H1 (cell line): ENCODE measurements at regions not wholly inside any gene's neighbourhood (a gene's known extent, or its start where the extent isn't known, plus 50 kb on each side); places are given as distances from the start of the nearest gene placed in this dataset.

ENCODE experiments used
- CTCF ChIA-PET: fragments of 300-600 bp; sonication (Branson Sonifier 250); formaldehyde crosslinking; loops from one replicate; lab custom pipeline; 2021; ENCODE audit not compliant: partially characterized antibody; lab: Charles Lee
- POLR2A ChIA-PET: fragments of 300-600 bp; sonication (Branson Sonifier 250); formaldehyde crosslinking; loops from one replicate; lab custom pipeline; 2021; ENCODE audit warnings: inconsistent platforms; ENCODE audit not compliant: partially characterized antibody; lab: Charles Lee
- DNase-seq, 2 experiments: peaks; one replicate each; pipeline versions ENCODE4 v3.0.0 to v3.0.0-alpha.2; 2010 to 2022; ENCODE audit warnings: low spot score in 2 of 2, low read depth in 1 of 2, mixed read lengths in 1 of 2
- FAIRE-seq: peaks from 2 replicates; lab custom pipeline; 2011; peaks lifted over from hg19 to GRCh38; lab: Jason Lieb, UNC
- H2AFZ ChIP-seq: 2 replicates; pipeline ENCODE4 v1.8.1; 2012; ENCODE audit warnings: low read length, inconsistent platforms
- H2AK5ac ChIP-seq: 2 replicates; pipeline ENCODE4 v1.6.1; 2013; ENCODE audit warnings: low read depth, low read length
- H2BK120ac ChIP-seq: replicated peaks from 2 replicates; pipeline ENCODE3; 2013; ENCODE audit warnings: low read depth, low read length, inconsistent platforms
- H2BK12ac ChIP-seq: 2 replicates; pipeline ENCODE4 v1.6.1; 2013; ENCODE audit warnings: low read depth, low read length
- H2BK15ac ChIP-seq: 2 replicates; pipeline ENCODE4 v1.6.1; 2013; ENCODE audit warnings: low read length
- H2BK20ac ChIP-seq: 2 replicates; pipeline ENCODE4 v1.6.1; 2013; ENCODE audit warnings: low read length
- H2BK5ac ChIP-seq: 2 replicates; pipeline ENCODE4 v1.6.1; 2013; ENCODE audit warnings: low read depth, low read length
- H3K14ac ChIP-seq: 2 replicates; pipeline ENCODE4 v1.6.1; 2013; ENCODE audit warnings: inconsistent platforms; ENCODE audit not compliant: insufficient read length
- H3K18ac ChIP-seq: 2 replicates; pipeline ENCODE4 v1.6.1; 2013; ENCODE audit warnings: low read length; ENCODE audit errors: extremely low read depth
- H3K23ac ChIP-seq: 2 replicates; pipeline ENCODE4 v1.6.1; 2013; ENCODE audit warnings: inconsistent platforms; ENCODE audit not compliant: insufficient read length
- H3K23me2 ChIP-seq: 2 replicates; pipeline ENCODE4 v1.6.1; 2013; ENCODE audit warnings: low read depth, low read length
- H3K27ac ChIP-seq: 2 replicates; pipeline ENCODE4 v1.6.1; 2011; ENCODE audit warnings: low read depth, low read length, inconsistent platforms
- H3K27me3 ChIP-seq, 4 experiments: replicated peaks in 1 of 4; 1 replicate in 1 of 4; 2 replicates in 3 of 4; pipeline versions ENCODE4 v1.6.1 to v1.8.1; 2011 to 2013; ENCODE audit warnings: low read length in 3 of 4, mild to moderate bottlenecking in 3 of 4, inconsistent platforms in 2 of 4, mixed read lengths in 2 of 4, moderate library complexity in 1 of 4; ENCODE audit not compliant: control insufficient read depth in 3 of 4, insufficient read depth in 3 of 4; ENCODE audit errors: extremely low read depth in 1 of 4
- H3K36me3 ChIP-seq, 4 experiments: 2 replicates each; pipeline versions ENCODE4 v1.6.1 to v1.8.1; 2011 to 2013; ENCODE audit warnings: mild to moderate bottlenecking in 4 of 4, low read length in 3 of 4, moderate library complexity in 2 of 4, control low read depth in 1 of 4, inconsistent platforms in 1 of 4; ENCODE audit not compliant: insufficient read depth in 4 of 4, control insufficient read depth in 2 of 4
- H3K4ac ChIP-seq: replicated peaks from 2 replicates; pipeline ENCODE3; 2013; ENCODE audit warnings: low read length, low read depth, mixed read lengths, inconsistent platforms; ENCODE audit not compliant: insufficient read length
- H3K4me1 ChIP-seq, 4 experiments: replicated peaks in 1 of 4; 1 replicate in 1 of 4; 2 replicates in 3 of 4; pipeline versions ENCODE4 v1.6.1 to v1.8.1; 2011 to 2013; ENCODE audit warnings: low read length in 3 of 4, inconsistent platforms in 2 of 4, mixed read lengths in 1 of 4; ENCODE audit not compliant: insufficient read depth in 4 of 4, control insufficient read depth in 3 of 4
- H3K4me2 ChIP-seq, 2 experiments: 2 replicates each; pipeline versions ENCODE4 v1.6.1 to v1.8.1; 2011 to 2013; ENCODE audit warnings: low read depth in 2 of 2, low read length in 2 of 2, control low read depth in 1 of 2, inconsistent platforms in 1 of 2, mild to moderate bottlenecking in 1 of 2; ENCODE audit not compliant: insufficient read depth in 1 of 2
- H3K4me3 ChIP-seq, 4 experiments: fragments of 200-600, 300-600 bp in 1 of 4; sonication (generic), shearing (Covaris generic), sonication (Bioruptor Twin) in 1 of 4; 2 replicates each; pipeline versions ENCODE4 v1.5.1 to v1.8.1; 2011 to 2016; ENCODE audit warnings: low read length in 4 of 4, low read depth in 3 of 4, control low read depth in 2 of 4, inconsistent platforms in 2 of 4, mild to moderate bottlenecking in 2 of 4, mixed read lengths in 1 of 4, moderate library complexity in 1 of 4; ENCODE audit not compliant: insufficient read depth in 2 of 4; ENCODE audit errors: extremely low read depth in 1 of 4
- H3K56ac ChIP-seq: replicated peaks from 2 replicates; pipeline ENCODE3; 2013; ENCODE audit warnings: low read depth, mild to moderate bottlenecking, mixed read lengths, low read length, inconsistent platforms; ENCODE audit not compliant: insufficient read length
- H3K79me1 ChIP-seq: 2 replicates; pipeline ENCODE4 v1.6.1; 2013; ENCODE audit warnings: low read depth, low read length, control low read depth
- H3K79me2 ChIP-seq, 2 experiments: 2 replicates each; pipeline versions ENCODE4 v1.6.1 to v1.8.1; 2012 to 2013; ENCODE audit warnings: low read length in 2 of 2, mild to moderate bottlenecking in 2 of 2, inconsistent platforms in 1 of 2; ENCODE audit not compliant: insufficient read depth in 2 of 2, control insufficient read depth in 1 of 2
- H3K9ac ChIP-seq, 4 experiments: replicated peaks in 1 of 4; 1 replicate in 1 of 4; 2 replicates in 3 of 4; pipeline versions ENCODE4 v1.6.1 to v1.8.1; 2011 to 2013; ENCODE audit warnings: low read depth in 3 of 4, low read length in 3 of 4, control low read depth in 2 of 4, mild to moderate bottlenecking in 2 of 4, moderate library complexity in 2 of 4, inconsistent platforms in 1 of 4; ENCODE audit errors: extremely low read depth in 1 of 4
- H3K9me3 ChIP-seq, 2 experiments: 2 replicates each; pipeline versions ENCODE4 v1.6.1 to v1.8.1; 2012 to 2013; ENCODE audit warnings: mild to moderate bottlenecking in 2 of 2, moderate library complexity in 2 of 2, control low read depth in 1 of 2, inconsistent platforms in 1 of 2, low read depth in 1 of 2, low read length in 1 of 2, mixed read lengths in 1 of 2; ENCODE audit not compliant: insufficient read depth in 2 of 2
- H4K20me1 ChIP-seq, 2 experiments: replicated peaks in 1 of 2; 2 replicates each; pipeline versions ENCODE3 to v1.8.1; 2011 to 2013; ENCODE audit warnings: inconsistent platforms in 2 of 2, low read length in 2 of 2, mild to moderate bottlenecking in 1 of 2; ENCODE audit not compliant: insufficient read depth in 2 of 2, control insufficient read depth in 1 of 2
- H4K5ac ChIP-seq: 2 replicates; pipeline ENCODE4 v1.6.1; 2013; ENCODE audit warnings: low read length, low read depth, mixed read lengths, inconsistent platforms; ENCODE audit not compliant: insufficient read length
- H4K8ac ChIP-seq: 2 replicates; pipeline ENCODE4 v1.8.0; 2013; ENCODE audit warnings: mild to moderate bottlenecking, moderate library complexity, low read length, inconsistent platforms; ENCODE audit not compliant: insufficient read depth; ENCODE audit errors: extremely low read depth
- H4K91ac ChIP-seq: replicated peaks from 2 replicates; pipeline ENCODE3; 2013; ENCODE audit warnings: low read length, mixed read lengths, inconsistent platforms; ENCODE audit not compliant: insufficient read length
- CBX8 ChIP-seq: fragments of 300-800, 300-1000 bp; sonication (generic); IDR thresholded peaks from 2 replicates; pipeline ENCODE4 v1.7.1; 2016; ENCODE audit warnings: low read depth, low read length, borderline replicate concordance
- CHD2 ChIP-seq: IDR thresholded peaks from 2 replicates; pipeline ENCODE4 v1.6.1; 2012; ENCODE audit warnings: low read length, improper control_type of control experiment
- GTF2F1 ChIP-seq: IDR thresholded peaks from 2 replicates; pipeline ENCODE4 v1.6.1; 2012; ENCODE audit warnings: low read depth, low read length, improper control_type of control experiment, borderline replicate concordance
- HDAC6 ChIP-seq: IDR thresholded peaks from one replicate; pipeline ENCODE4 v1.7.1; 2012; ENCODE audit warnings: low read depth, mild to moderate bottlenecking, inconsistent platforms, low read length, moderate library complexity
- KDM4A ChIP-seq: IDR thresholded peaks from one replicate; pipeline ENCODE4 v1.7.1; 2012; ENCODE audit warnings: low read depth, mild to moderate bottlenecking, moderate library complexity, low read length, inconsistent platforms; ENCODE audit not compliant: severe bottlenecking
- POLR2AphosphoS5 ChIP-seq: IDR thresholded peaks from 2 replicates; pipeline ENCODE4 v1.6.1; 2011; ENCODE audit warnings: low read depth, low read length
- RAD21 ChIP-seq, 2 experiments: IDR thresholded peaks in 1 of 2; conservative IDR thresholded peaks in 1 of 2; 2 replicates each; pipeline ENCODE4 v1.6.1; 2011; ENCODE audit warnings: low read depth in 2 of 2, low read length in 2 of 2, improper control_type of control experiment in 1 of 2, inconsistent platforms in 1 of 2, mild to moderate bottlenecking in 1 of 2, moderate library complexity in 1 of 2
- RNF2 ChIP-seq: fragments of 200-900, 300-1000 bp; sonication (generic); IDR thresholded peaks from 2 replicates; pipeline ENCODE4 v1.7.1; 2016; ENCODE audit warnings: borderline replicate concordance, low read depth, mild to moderate bottlenecking, antibody characterized with exemption, low read length; ENCODE audit not compliant: poor library complexity, severe bottlenecking; ENCODE audit errors: missing control alignments
- SAP30 ChIP-seq: fragments of 300-600 bp; sonication (generic); IDR thresholded peaks from 2 replicates; pipeline ENCODE4 v1.7.1; 2012; ENCODE audit warnings: low read length, moderate library complexity, mild to moderate bottlenecking, inconsistent platforms; ENCODE audit not compliant: insufficient read depth, insufficient replicate concordance
- SIN3A ChIP-seq, 2 experiments: IDR thresholded peaks in 1 of 2; conservative IDR thresholded peaks in 1 of 2; 2 replicates each; pipeline ENCODE4 v1.6.1; 2011 to 2012; ENCODE audit warnings: low read length in 2 of 2, improper control_type of control experiment in 1 of 2, low read depth in 1 of 2, mild to moderate bottlenecking in 1 of 2
- SP1 ChIP-seq: IDR thresholded peaks from 2 replicates; pipeline ENCODE4 v1.6.1; 2011; ENCODE audit warnings: low read depth, low read length
- SP4 ChIP-seq: IDR thresholded peaks from 2 replicates; pipeline ENCODE4 v1.6.1; 2012; ENCODE audit warnings: low read length, inconsistent platforms
- TAF1 ChIP-seq: IDR thresholded peaks from 2 replicates; pipeline ENCODE4 v1.6.1; 2011; ENCODE audit warnings: mild to moderate bottlenecking, low read depth, low read length
- WGBS, 2 experiments: shearing (Covaris generic) in 1 of 2; methylation state at CpG; one replicate each; pipeline versions ENCODE4 v1.1.6 to v1.1.7; 2013 to 2015; ENCODE audit warnings: low lambda C conversion rate in 2 of 2, mixed read lengths in 2 of 2, inconsistent platforms in 1 of 2, low coverage in 1 of 2, missing lambda C conversion rate in 1 of 2; ENCODE audit not compliant: insufficient replicate concordance in 2 of 2, insufficient coverage in 1 of 2, insufficient read length in 1 of 2; ENCODE audit errors: extremely low coverage in 1 of 2, missing lambda C conversion rate in 1 of 2; 5-methylcytosine and 5-hydroxymethylcytosine counted together
- TF ChIP-seq, protein P1 (sequence below): IDR thresholded peaks from 2 replicates; pipeline ENCODE4 v1.6.1; 2012; ENCODE audit warnings: inconsistent platforms

DNA sequence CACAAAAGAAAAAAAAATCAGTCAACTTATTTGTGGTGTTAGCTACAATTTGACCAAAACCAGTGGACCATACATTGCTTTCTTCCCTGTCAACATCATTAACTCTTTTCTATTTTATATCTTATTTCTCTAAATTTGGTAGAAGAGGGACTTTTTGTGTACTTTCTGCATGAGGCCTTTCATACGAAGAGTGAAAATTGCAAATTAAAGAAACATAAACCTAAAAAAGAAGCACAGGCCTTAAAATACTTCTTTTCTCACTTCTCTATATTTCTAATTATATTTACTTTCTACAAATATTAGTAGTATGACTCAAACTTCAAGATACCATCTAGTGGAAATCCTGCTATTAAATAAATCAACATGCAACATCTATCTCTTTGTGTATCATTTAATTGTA is 1073.4 kb upstream of the ZEB2 start:
- H3K9ac ChIP-seq: no peak overlapping the region
- FAIRE-seq: no peak
- 88% methylated on average over 1 of the region's 1 CpG; no CpG with 5 or more reads in 1 of the 2 experiments for WGBS, 2 experiments

More for the DNA sequence above, 1073.4 kb upstream of the ZEB2 start:
- Histone ChIP-seq H2BK15ac (no peak overlapping the region), H3K4me2 (no peak overlapping the region), H3K23ac (no peak overlapping the region), H2AK5ac (no peak overlapping the region), H3K14ac (no peak overlapping the region), H4K8ac (no peak overlapping the region), H2AFZ (no peak overlapping the region), H3K9me3 (no peaks in the 10 kb centered on the region), H3K79me1 (no peaks in the 10 kb centered on the region), H4K91ac (no peak overlapping the region), H3K4me3 (no peak overlapping the region), H3K36me3 (no peaks in the 10 kb centered on the region), H4K5ac (no peak overlapping the region), H2BK5ac (no peak overlapping the region), H2BK20ac (no peak overlapping the region), H3K4ac (no peak overlapping the region), H3K79me2 (no peaks in the 10 kb centered on the region), H3K56ac (no peak overlapping the region), H2BK120ac (no peak overlapping the region), H3K23me2 (no peaks in the 10 kb centered on the region), H3K27me3 (no peaks in the 10 kb centered on the region), H4K20me1 (no peaks in the 10 kb centered on the region), H2BK12ac (no peak overlapping the region), H3K18ac (no peak overlapping the region), H3K27ac (no peak overlapping the region), H3K4me1 (peaks cover 0 to 6% (median 2%) of the 10 kb centered on the region in 4 experiments; a peak in 5 of 7 replicates)
- ChIA-PET CTCF (interaction anchor here (0.6 to 1.1 kb wide), 4 partner anchors 10 to 943 kb away, joined by 3 to 5 read pairs (median 3); no protein-coding TSS in a partner anchor), POLR2A (no interaction called here)
- TF ChIP-seq RNF2: no peak
- no peak for TF ChIP-seq SP4
- TF ChIP-seq KDM4A: no peak
- no peak for TF ChIP-seq GTF2F1
- TF ChIP-seq SIN3A (conservative IDR thresholded peaks at IDR 0.05 in 1 of 2, IDR thresholded peaks at IDR 0.05 in 1 of 2; ENCODE audit: low read depth in 1 of 2, low read length in 2 of 2): no peak
- no peak for TF ChIP-seq SP1
- TF ChIP-seq CHD2: no peak
- TF ChIP-seq CBX8: no peak
- TF ChIP-seq TAF1: no peak
- TF ChIP-seq SAP30: no peak
- TF ChIP-seq POLR2AphosphoS5: no peak
- TF ChIP-seq, protein P1, sequence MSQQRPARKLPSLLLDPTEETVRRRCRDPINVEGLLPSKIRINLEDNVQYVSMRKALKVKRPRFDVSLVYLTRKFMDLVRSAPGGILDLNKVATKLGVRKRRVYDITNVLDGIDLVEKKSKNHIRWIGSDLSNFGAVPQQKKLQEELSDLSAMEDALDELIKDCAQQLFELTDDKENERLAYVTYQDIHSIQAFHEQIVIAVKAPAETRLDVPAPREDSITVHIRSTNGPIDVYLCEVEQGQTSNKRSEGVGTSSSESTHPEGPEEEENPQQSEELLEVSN: no peak
- TF ChIP-seq HDAC6: no peak
- TF ChIP-seq RAD21 (IDR thresholded peaks at IDR 0.05 in 1 of 2, conservative IDR thresholded peaks at IDR 0.05 in 1 of 2; ENCODE audit: low read depth in 2 of 2, low read length in 2 of 2): no peak
- DNase-seq: no peak
